IMR-90 (cell line): ENCODE measurements at regions not wholly inside any gene's neighbourhood (a gene's known extent, or its start where the extent isn't known, plus 50 kb on each side); places are given as distances from the start of the nearest gene placed in this dataset.

ENCODE experiments used
- ATAC-seq: fragments of 200-7000 bp; cut with Tn5 transposase; 2 replicates; pipeline ENCODE4 v1.9.1; 2020; ENCODE audit warnings: low read depth, mild to moderate bottlenecking, moderate library complexity
- BruUV-seq: library from RNA; stranded (reverse); fragments of 400-500 nt; replicated peaks from 2 replicates; lab custom pipeline; 2021; lab: Mats Ljungman, UMichigan
- CTCF ChIA-PET: fragments of 300-600 bp; formaldehyde crosslinking; extraction: SDS; loops from one replicate; lab custom pipeline; 2021; ENCODE audit warnings: antibody characterized with exemption; lab: Yijun Ruan, JAX
- POLR2A ChIA-PET: fragments of 300-600 bp; sonication (Branson Sonifier 250); formaldehyde crosslinking; loops from one replicate; lab custom pipeline; 2022; ENCODE audit warnings: antibody characterized with exemption; ENCODE audit not compliant: unreplicated experiment; lab: Charles Lee
- DNase-seq: peaks from one replicate; pipeline ENCODE4 v3.0.0; 2013
- H2AFZ ChIP-seq: replicated peaks from 2 replicates; pipeline ENCODE3; 2013; ENCODE audit warnings: low read length, mild to moderate bottlenecking; ENCODE audit not compliant: poor library complexity
- H2AK5ac ChIP-seq: 2 replicates; pipeline ENCODE4 v1.6.1; 2013; ENCODE audit warnings: low read depth, low read length, inconsistent platforms
- H2AK9ac ChIP-seq: replicated peaks from 2 replicates; pipeline ENCODE3; 2013; ENCODE audit warnings: mild to moderate bottlenecking, low read depth, low read length, moderate library complexity; ENCODE audit not compliant: poor library complexity
- H2BK120ac ChIP-seq: 2 replicates; pipeline ENCODE4 v1.6.1; 2013; ENCODE audit warnings: low read depth, low read length, inconsistent platforms
- H2BK15ac ChIP-seq: 3 replicates; pipeline ENCODE4 v1.6.1; 2013; ENCODE audit warnings: low read depth, low read length, inconsistent platforms
- H2BK20ac ChIP-seq: 2 replicates; pipeline ENCODE4 v1.6.1; 2013; ENCODE audit warnings: low read depth, mild to moderate bottlenecking, inconsistent platforms, low read length, moderate library complexity
- H2BK5ac ChIP-seq: 2 replicates; pipeline ENCODE4 v1.6.1; 2013; ENCODE audit warnings: mild to moderate bottlenecking, low read depth, low read length, inconsistent platforms; ENCODE audit not compliant: poor library complexity, severe bottlenecking
- H3K14ac ChIP-seq: replicated peaks from 2 replicates; pipeline ENCODE4 v1.6.1; 2013; ENCODE audit warnings: low read depth, low read length, inconsistent platforms
- H3K18ac ChIP-seq: 2 replicates; pipeline ENCODE4 v1.6.1; 2013; ENCODE audit warnings: low read depth, low read length, control low read depth
- H3K23ac ChIP-seq: 2 replicates; pipeline ENCODE4 v1.6.1; 2013; ENCODE audit warnings: low read depth, low read length, inconsistent platforms
- H3K27ac ChIP-seq: 2 replicates; pipeline ENCODE4 v1.5.1; 2013; ENCODE audit warnings: mild to moderate bottlenecking, control low read depth, low read length; ENCODE audit not compliant: insufficient read depth
- H3K27me3 ChIP-seq: 2 replicates; pipeline ENCODE4 v1.6.1; 2013; ENCODE audit warnings: low read length; ENCODE audit not compliant: control insufficient read depth, insufficient read depth
- H3K36me3 ChIP-seq: 2 replicates; pipeline ENCODE4 v1.6.1; 2013; ENCODE audit warnings: low read length, mixed read lengths; ENCODE audit not compliant: control insufficient read depth, insufficient read depth
- H3K4ac ChIP-seq: 2 replicates; pipeline ENCODE4 v1.6.1; 2013; ENCODE audit warnings: low read depth, low read length, inconsistent platforms
- H3K4me1 ChIP-seq: 2 replicates; pipeline ENCODE4 v1.6.1; 2013; ENCODE audit warnings: low read length, mixed read lengths; ENCODE audit not compliant: control insufficient read depth, insufficient read depth
- H3K4me2 ChIP-seq: 2 replicates; pipeline ENCODE4 v1.6.1; 2013; ENCODE audit warnings: low read depth, mild to moderate bottlenecking, control low read depth, low read length, moderate library complexity
- H3K4me3 ChIP-seq: 2 replicates; pipeline ENCODE4 v1.5.1; 2013; ENCODE audit warnings: low read depth, mild to moderate bottlenecking, control low read depth, low read length, moderate library complexity; ENCODE audit not compliant: insufficient read depth
- H3K56ac ChIP-seq: 2 replicates; pipeline ENCODE4 v1.6.1; 2013; ENCODE audit warnings: low read length, inconsistent platforms; ENCODE audit not compliant: insufficient read depth; ENCODE audit errors: extremely low read depth
- H3K79me1 ChIP-seq, 2 experiments: 2 replicates each; pipeline ENCODE4 v1.6.1; 2013; ENCODE audit warnings: low read length in 2 of 2, inconsistent platforms in 1 of 2, low read depth in 1 of 2
- H3K9ac ChIP-seq: 2 replicates; pipeline ENCODE4 v1.6.1; 2013; ENCODE audit warnings: low read depth, low read length, control low read depth
- H3K9me1 ChIP-seq: 2 replicates; pipeline ENCODE4 v1.6.1; 2013; ENCODE audit warnings: low read length, inconsistent platforms; ENCODE audit not compliant: insufficient read depth
- H3K9me3 ChIP-seq: 2 replicates; pipeline ENCODE4 v1.6.1; 2013; ENCODE audit warnings: low read length; ENCODE audit not compliant: control insufficient read depth, insufficient read depth
- H4K20me1 ChIP-seq: 2 replicates; pipeline ENCODE4 v1.6.1; 2013; ENCODE audit warnings: low read length, inconsistent platforms; ENCODE audit not compliant: insufficient read depth
- H4K5ac ChIP-seq: 2 replicates; pipeline ENCODE4 v1.6.1; 2013; ENCODE audit warnings: mild to moderate bottlenecking, low read depth, low read length, control low read depth
- H4K8ac ChIP-seq, 2 experiments: 2 replicates each; pipeline ENCODE4 v1.6.1; 2013; ENCODE audit warnings: low read depth in 2 of 2, low read length in 2 of 2, control low read depth in 1 of 2, inconsistent platforms in 1 of 2
- H4K91ac ChIP-seq: 2 replicates; pipeline ENCODE4 v1.6.1; 2013; ENCODE audit warnings: low read depth, low read length, inconsistent platforms; ENCODE audit not compliant: insufficient read depth
- BHLHE40 ChIP-seq: fragments of 150-350 bp; IDR thresholded peaks from 2 replicates; pipeline ENCODE4 v1.6.1; 2016; ENCODE audit warnings: mild to moderate bottlenecking, low read depth, low read length
- CEBPB ChIP-seq: IDR thresholded peaks from 2 replicates; pipeline ENCODE4 v1.6.1; 2012; ENCODE audit warnings: low read depth, low read length, improper control_type of control experiment
- CHD1 ChIP-seq: IDR thresholded peaks from 2 replicates; pipeline ENCODE4 v1.6.1; 2012; ENCODE audit warnings: low read depth, low read length, improper control_type of control experiment
- CTCF ChIP-seq: conservative IDR thresholded peaks from 2 replicates; pipeline ENCODE4 v1.5.1; 2012; ENCODE audit warnings: mild to moderate bottlenecking, low read depth, low read length, improper control_type of control experiment
- ELK1 ChIP-seq: fragments of 150-350 bp; IDR thresholded peaks from 2 replicates; pipeline ENCODE4 v1.6.1; 2016; ENCODE audit warnings: low read depth, mild to moderate bottlenecking, low read length, moderate library complexity, borderline replicate concordance
- FOS ChIP-seq: fragments of 150-350 bp; IDR thresholded peaks from 2 replicates; pipeline ENCODE4 v1.6.1; 2016; ENCODE audit warnings: low read depth, low read length
- MAFK ChIP-seq: IDR thresholded peaks from 2 replicates; pipeline ENCODE4 v1.6.1; 2012; ENCODE audit warnings: low read depth, low read length, improper control_type of control experiment
- MAZ ChIP-seq: IDR thresholded peaks from 2 replicates; pipeline ENCODE4 v1.6.1; 2012; ENCODE audit warnings: low read depth, mild to moderate bottlenecking, low read length, improper control_type of control experiment, moderate library complexity, borderline replicate concordance
- MXI1 ChIP-seq: IDR thresholded peaks from 2 replicates; pipeline ENCODE4 v1.6.1; 2012; ENCODE audit warnings: low read depth, mild to moderate bottlenecking, low read length, moderate library complexity, borderline replicate concordance
- NFE2L2 ChIP-seq: fragments of 150-350 bp; IDR thresholded peaks from 2 replicates; pipeline ENCODE4 v1.6.1; 2016; ENCODE audit warnings: low read depth, mild to moderate bottlenecking, low read length
- POLR2A ChIP-seq: IDR thresholded peaks from 2 replicates; pipeline ENCODE4 v1.6.1; 2012; ENCODE audit warnings: mild to moderate bottlenecking, low read depth, low read length
- RAD21 ChIP-seq: IDR thresholded peaks from 2 replicates; pipeline ENCODE4 v1.6.1; 2012; ENCODE audit warnings: low read length, improper control_type of control experiment
- RCOR1 ChIP-seq: IDR thresholded peaks from 2 replicates; pipeline ENCODE4 v1.6.1; 2012; ENCODE audit warnings: mild to moderate bottlenecking, low read length, improper control_type of control experiment; ENCODE audit not compliant: insufficient replicate concordance
- RFX5 ChIP-seq: IDR thresholded peaks from 2 replicates; pipeline ENCODE4 v1.8.0; 2012; ENCODE audit warnings: low read depth, mild to moderate bottlenecking, low read length, moderate library complexity
- SMC3 ChIP-seq: fragments of 150-350 bp; IDR thresholded peaks from 2 replicates; pipeline ENCODE4 v1.6.1; 2016; ENCODE audit warnings: low read depth, mild to moderate bottlenecking, antibody characterized with exemption, low read length, moderate library complexity
- WGBS, 2 experiments: methylation state at CpG; one replicate each; pipeline versions ENCODE4 v1.1.5 to v1.1.7; 2013; ENCODE audit warnings: missing lambda C conversion rate in 2 of 2; ENCODE audit not compliant: insufficient read length in 1 of 2; ENCODE audit errors: extremely low coverage in 2 of 2; 5-methylcytosine and 5-hydroxymethylcytosine counted together
- dilution Hi-C: fragments of 300-500 bp; cut with HindIII; formaldehyde crosslinking; loops from one replicate; pipeline ENCODE4 v1.14.3; 2018; ENCODE audit warnings: low sequenced_read_pairs; ENCODE audit not compliant: unreplicated experiment
- in situ Hi-C: fragments of 300-500 bp; cut with MboI; formaldehyde crosslinking; loops from 3 replicates; pipeline ENCODE4 v1.14.3; 2019; ENCODE audit warnings: low sequenced_read_pairs, inconsistent platforms, mixed read lengths
- intact Hi-C: fragments of 100-400 bp; cut with micrococcal nuclease; formaldehyde crosslinking; loops from 2 replicates; pipeline ENCODE4 v1.10.0; 2022
- TF ChIP-seq, protein P1 (sequence below): fragments of 150-350 bp; IDR thresholded peaks from 2 replicates; pipeline ENCODE4 v1.6.1; 2017; ENCODE audit warnings: mild to moderate bottlenecking, antibody characterized with exemption, low read length, low read depth

GRCh38 chr18:39033312-39033711, 1467.7 kb upstream of the CELF4 start:
- dilution Hi-C loops (no loop called here), intact Hi-C loops (no loop called here), in situ Hi-C loops (no loop called here)
- Histone ChIP-seq H2BK120ac (no peak overlapping the region), H2AFZ (no peak overlapping the region), H2BK15ac (no peak overlapping the region), H3K18ac (no peak overlapping the region), H3K9me1 (no peaks in the 10 kb centered on the region), H2AK9ac (no peak overlapping the region), H3K14ac (no peak overlapping the region), H3K4me3 (no peak overlapping the region), H3K4ac (no peak overlapping the region), H2BK5ac (no peak overlapping the region), H2BK20ac (no peak overlapping the region), H4K91ac (no peak overlapping the region), H3K4me1 (no peaks in the 10 kb centered on the region), H3K27me3 (no peaks in the 10 kb centered on the region), H4K20me1 (no peaks in the 10 kb centered on the region), H3K9ac (no peak overlapping the region), H3K56ac (no peak overlapping the region), H4K5ac (no peak overlapping the region), H3K9me3 (no peaks in the 10 kb centered on the region), H3K4me2 (no peak overlapping the region), H3K36me3 (no peaks in the 10 kb centered on the region), H2AK5ac (no peak overlapping the region), H3K79me1 (no peaks in the 10 kb centered on the region), H4K8ac (no peak overlapping the region), H3K27ac (no peak overlapping the region), H3K23ac (no peak overlapping the region)
- DNase-seq: no peak
- ChIA-PET CTCF (no interaction called here), POLR2A (no interaction called here)
- BruUV-seq: no TSS peak
- WGBS, 2 experiments: 80% methylated on average over 1 of the region's 1 CpG; no CpG with 5 or more reads in 1 of the 2 experiments
- no peak for ATAC-seq
- no peak for TF ChIP-seq SMC3
- no peak for TF ChIP-seq RAD21
- TF ChIP-seq MAFK: no peak
- no peak for TF ChIP-seq POLR2A
- no peak for TF ChIP-seq FOS
- TF ChIP-seq MXI1: no peak
- no peak for TF ChIP-seq CHD1
- TF ChIP-seq, protein P1, sequence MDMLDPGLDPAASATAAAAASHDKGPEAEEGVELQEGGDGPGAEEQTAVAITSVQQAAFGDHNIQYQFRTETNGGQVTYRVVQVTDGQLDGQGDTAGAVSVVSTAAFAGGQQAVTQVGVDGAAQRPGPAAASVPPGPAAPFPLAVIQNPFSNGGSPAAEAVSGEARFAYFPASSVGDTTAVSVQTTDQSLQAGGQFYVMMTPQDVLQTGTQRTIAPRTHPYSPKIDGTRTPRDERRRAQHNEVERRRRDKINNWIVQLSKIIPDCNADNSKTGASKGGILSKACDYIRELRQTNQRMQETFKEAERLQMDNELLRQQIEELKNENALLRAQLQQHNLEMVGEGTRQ: no peak
- no peak for TF ChIP-seq CEBPB
- TF ChIP-seq ELK1: no peak
- TF ChIP-seq CTCF: no peak
- TF ChIP-seq NFE2L2: no peak
- no peak for TF ChIP-seq RCOR1
- no peak for TF ChIP-seq MAZ
- TF ChIP-seq BHLHE40: no peak
- no peak for TF ChIP-seq RFX5
